Ramos (cell line): ENCODE measurements at regions not wholly inside any gene's neighbourhood (a gene's known extent, or its start where the extent isn't known, plus 50 kb on each side); places are given as distances from the start of the nearest gene placed in this dataset.

ENCODE experiments used
- in situ Hi-C: fragments of 300-500 bp; cut with MboI; formaldehyde crosslinking; loops from one replicate; pipeline ENCODE4 v1.14.3; 2022; ENCODE audit warnings: low sequenced_read_pairs; ENCODE audit not compliant: unreplicated experiment

DNA sequence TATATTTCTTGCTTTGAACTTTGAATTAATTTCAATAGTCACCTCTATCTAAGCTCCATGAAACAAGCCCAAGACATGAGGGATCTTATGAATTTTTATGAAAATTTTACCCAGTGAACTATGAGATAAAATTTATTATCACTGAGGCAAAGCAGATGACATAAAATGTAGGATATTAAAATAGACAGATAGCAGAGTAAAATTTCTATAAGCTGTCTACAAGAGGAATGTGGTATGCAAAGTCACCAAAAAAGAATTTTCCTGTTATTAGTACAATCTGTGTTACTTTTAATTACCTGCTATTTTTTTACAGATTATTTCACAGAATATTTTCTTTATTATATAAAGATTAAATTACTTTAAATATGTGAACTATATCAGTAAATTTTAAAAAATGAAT is 2312.6 kb downstream of the PCDH9 start:
- in situ Hi-C loops: no loop called here

DNA sequence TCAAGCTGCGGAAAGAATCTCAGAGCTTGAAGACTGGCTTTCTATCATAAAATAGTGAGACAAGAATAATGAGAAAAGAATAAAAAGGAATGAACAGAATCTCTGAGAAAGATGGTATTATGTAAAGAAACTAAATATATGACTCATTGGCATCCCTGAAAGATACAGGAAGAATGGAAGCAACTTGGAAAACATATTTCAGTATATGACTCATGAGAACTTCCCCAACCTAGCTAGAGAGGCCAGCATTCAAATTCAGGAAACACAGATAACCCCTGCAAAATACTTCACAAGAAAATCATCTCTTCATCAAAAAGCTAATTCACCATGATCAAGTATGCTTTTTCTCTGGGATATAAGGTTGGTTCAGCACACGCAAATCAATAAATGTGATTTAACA is 2318.0 kb downstream of the PCDH9 start:
- in situ Hi-C loops: no loop called here

DNA sequence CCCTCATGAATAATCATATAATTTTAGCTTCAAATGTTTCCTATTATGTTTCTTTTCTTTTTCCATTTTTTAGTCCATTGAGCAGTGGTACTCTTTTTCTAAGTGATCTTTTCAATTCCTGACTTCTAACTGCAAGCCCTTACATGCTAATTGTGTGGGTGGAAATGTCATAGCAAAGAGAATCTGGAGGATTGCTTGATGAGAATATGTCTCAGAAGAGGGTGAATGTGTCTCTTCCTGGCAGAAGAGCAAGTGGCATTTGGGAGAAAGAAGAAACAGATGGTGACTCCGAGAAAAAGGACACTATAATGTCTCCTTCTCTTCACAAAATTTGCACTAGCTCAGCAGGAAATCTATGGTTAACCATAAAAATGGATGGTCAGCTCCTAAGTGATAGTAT is 2320.0 kb downstream of the PCDH9 start:
- in situ Hi-C loops: no loop called here

DNA sequence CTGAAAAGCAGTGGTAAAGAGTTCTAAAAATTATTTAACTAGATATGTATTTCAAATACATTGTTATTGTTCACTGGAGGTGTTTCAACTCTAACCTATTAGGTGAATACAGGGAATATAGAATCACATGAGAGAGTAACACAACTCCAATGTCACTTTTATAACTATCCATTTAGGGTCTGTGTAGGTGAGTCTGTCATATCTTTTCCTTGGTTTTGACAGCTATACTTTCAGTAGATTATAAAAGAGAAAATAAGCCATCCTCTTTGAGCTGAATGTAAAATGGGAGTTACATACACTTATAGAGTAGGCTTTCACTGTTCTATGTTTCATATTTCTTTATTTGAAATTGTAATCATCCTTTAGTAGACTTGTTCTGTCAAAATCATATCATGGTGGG is 2321.0 kb downstream of the PCDH9 start:
- in situ Hi-C loops: no loop called here

DNA sequence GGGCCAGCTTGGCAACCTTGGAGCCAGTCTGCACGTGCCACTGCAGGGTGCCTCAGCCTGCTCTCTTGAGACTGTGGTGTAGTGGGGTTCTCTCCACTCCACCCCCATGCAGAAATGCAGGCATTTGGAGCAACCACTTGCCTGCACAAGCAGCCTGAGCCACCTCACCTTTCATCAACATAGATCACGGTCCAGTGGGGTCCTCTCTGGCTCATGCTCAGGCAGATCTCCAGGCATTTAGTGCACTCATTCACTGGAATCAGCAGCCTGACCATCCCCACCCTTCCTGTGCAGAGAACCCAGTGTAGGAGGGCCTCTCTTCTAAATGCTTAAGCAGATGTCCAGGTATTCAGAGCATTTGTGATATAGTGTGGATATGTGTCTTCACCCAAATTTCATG is 2330.1 kb downstream of the PCDH9 start:
- in situ Hi-C loops: no loop called here

DNA sequence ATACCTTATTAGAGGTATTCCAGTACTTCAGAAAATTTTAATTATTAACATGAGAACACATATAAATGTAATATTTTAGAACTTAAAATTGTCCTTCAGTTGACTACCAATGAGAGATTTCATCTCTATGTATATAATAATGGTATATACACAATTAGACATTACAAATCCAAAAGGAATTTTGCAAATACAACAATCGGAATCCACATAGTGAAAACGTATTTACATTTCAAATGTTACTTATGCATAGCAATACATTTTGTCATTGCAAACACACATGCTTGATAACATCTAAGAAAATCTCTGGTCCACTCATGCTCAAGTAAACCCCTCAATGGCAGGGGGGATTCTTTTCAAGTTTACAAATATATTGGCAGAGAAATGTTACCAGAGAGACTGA is 2345.2 kb downstream of the PCDH9 start:
- in situ Hi-C loops: no loop called here

DNA sequence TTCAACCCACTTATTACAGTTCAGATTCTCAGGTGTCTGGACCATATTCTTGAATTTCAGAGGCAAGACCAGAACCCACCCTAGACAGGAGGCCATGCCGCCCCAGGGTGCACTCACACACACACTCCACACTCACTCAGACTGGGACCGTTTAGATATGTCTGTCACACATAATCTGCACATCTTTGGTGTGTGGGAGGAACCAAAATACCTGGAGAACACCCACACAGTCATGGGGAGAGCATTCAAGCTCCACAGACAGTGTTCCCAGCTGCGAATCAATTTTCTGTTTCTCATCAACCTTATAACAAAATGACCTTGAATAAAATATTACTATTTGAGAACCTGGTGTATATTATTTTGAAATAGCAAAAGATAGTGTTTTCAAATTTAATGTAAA is 2353.0 kb downstream of the PCDH9 start:
- in situ Hi-C loops: no loop called here

DNA sequence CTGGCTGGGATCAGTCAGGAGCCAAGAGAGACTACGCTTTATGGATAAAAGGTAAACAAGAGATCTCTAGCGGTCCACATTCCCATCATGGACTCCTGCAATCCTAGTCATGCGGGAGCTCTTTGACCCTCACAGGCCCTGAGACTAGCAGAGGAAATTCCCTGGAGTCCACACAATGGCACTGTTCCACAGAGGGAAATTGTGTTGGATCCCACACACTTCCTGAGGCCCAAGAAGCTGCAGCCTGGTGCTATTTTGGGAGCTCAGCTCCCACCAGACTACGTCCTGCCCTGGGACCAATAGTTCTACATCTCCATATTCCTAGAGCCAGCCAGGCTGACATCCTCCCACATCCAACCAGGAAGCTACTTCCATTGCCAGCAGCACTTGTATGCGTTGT is 2358.4 kb downstream of the PCDH9 start:
- in situ Hi-C loops: no loop called here

DNA sequence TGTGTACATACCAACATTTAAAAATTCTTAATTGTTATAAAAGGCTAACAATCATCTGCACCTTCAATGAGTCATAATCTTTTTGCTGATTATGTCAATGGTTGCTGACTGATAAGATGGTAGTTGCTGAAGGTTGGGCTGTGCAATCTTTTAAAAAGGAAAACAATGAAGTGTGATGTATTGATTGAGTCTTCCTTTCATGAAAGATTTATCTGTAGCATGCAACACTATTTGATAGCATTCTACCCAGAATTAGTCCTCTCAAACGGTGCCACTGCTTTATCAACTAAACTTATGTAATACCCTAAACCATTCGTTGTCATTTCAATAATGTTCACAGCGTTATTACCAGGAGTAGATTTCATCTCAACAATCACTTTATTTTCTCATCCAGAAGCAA is 2360.6 kb downstream of the PCDH9 start:
- in situ Hi-C loops: no loop called here

DNA sequence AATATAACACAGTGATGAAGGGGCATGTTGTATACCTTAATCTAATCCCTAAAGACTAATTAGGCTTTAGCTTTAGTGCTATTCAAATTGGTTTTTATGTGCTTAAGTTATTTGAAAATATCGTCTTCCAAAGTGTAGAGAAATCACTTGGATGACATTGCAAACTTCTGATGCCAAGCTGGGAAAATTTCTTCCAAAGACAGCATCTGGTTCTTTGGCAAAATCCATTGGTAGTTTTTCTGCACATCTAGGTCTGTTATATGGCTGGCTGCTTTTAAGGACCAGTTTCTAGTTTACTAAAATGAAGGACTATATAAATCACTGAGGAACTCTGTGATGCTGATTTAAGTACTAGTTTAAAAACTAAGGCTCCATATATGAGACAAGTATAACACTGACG is 2362.3 kb downstream of the PCDH9 start:
- in situ Hi-C loops: no loop called here

DNA sequence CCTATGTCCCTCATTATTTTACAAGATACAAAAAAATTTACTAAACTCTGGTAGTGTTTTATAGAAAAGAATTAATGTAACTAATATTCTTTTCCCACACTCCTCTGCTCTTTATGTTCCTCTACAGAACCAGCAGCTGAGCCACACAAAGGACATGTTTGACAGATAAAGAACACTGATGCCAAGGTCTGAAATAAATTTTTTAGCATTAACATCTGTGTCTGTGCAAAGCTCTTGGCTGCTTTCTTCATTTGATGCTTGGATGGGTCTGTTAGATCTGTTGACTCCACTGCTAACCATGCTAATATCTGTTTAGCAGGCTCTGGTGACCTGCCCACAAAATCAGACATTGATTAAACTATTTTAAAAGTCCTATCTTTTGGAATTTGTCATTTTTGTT is 2363.8 kb downstream of the PCDH9 start:
- in situ Hi-C loops: no loop called here

DNA sequence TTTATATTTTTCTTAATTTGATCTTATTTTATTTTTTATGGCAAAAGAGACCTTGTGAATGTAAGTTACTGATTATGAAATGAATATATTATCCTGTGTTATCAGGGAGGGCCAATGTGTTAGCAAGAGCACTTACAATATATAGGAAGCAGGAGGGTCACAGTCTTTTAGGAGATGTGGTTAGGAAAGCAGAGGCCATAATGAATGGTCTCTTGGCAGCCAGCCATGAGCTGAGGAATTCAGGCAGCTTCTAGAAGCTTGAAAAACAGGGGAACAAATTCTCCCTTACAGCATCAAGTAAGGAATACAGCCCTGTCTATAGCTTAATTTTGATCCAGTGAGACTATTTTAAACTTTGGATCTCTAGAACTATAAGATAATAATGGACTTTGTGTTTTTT is 2374.6 kb downstream of the PCDH9 start:
- in situ Hi-C loops: no loop called here

DNA sequence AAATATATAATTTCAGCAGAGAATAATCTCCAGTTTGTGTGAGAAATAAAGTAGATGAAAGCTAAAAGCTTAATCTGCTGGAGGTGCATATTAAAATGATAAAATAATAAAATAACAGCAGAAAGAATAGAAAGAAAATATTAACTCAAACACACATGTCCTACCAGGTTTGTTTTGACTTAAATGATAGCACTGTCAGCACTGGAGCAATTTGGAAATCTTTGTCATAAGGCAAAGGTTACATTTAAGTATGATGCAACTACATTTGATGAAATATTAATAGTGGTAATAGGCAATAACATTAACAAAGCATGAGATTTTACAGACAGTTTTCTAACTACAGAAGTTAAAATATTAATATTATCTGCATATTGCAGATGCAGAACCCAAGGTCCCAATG is 2380.1 kb downstream of the PCDH9 start:
- in situ Hi-C loops: no loop called here

DNA sequence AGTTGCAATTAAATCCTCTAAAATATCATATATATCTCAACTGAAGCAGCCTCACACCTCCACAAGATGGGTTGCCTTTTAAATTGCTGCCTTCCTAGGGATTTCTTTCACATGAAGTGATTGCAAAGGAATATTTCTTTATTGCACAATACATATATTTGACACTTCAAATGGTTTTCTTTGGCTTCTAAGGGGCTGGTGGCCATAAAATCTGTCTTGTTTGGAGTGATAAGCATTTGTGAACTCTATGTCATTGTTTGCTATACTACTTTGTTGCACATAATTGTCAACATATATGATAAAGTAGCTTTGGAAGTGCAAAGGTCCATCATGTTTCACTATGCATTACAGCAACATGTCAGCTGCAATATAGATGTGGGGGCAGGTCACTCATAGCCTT is 2380.9 kb downstream of the PCDH9 start:
- in situ Hi-C loops: no loop called here

DNA sequence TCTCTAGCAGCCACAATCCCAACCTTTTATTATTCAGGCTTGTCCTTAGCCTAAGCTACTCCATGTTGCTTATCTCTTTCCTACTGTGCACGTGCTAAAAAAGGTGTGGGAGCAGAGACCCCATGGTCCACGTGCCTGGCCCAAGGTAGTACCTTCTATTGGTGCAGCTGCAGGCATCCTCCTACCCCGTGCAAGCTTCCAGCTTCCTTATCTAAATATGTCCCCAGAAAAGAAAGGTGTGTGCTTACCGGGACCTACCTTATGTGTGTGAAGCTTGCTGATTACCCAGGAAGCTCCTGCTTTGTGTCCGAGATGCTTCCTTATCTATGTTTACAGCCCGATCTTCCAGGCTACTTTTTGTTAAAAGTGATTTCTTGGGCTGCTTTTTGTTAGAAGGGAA is 2382.4 kb downstream of the PCDH9 start:
- in situ Hi-C loops: no loop called here

DNA sequence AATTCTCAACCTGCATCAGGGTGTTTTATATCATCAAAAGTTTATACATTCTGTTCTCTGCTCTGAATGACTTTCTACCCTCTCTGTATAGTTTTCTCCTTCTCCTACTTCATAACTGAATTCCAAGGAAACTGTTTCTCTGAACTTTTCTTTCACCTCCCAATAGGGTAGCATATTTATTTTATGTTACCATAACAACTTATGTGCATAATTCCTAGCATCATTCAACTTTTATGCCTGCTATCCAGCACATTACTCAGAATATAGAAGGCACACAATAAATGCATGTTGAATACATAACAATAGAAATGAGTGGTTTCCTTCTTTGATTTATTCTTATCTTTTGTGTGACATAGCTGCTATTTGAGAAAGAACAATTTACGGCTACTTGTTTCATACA is 2385.0 kb downstream of the PCDH9 start:
- in situ Hi-C loops: no loop called here

DNA sequence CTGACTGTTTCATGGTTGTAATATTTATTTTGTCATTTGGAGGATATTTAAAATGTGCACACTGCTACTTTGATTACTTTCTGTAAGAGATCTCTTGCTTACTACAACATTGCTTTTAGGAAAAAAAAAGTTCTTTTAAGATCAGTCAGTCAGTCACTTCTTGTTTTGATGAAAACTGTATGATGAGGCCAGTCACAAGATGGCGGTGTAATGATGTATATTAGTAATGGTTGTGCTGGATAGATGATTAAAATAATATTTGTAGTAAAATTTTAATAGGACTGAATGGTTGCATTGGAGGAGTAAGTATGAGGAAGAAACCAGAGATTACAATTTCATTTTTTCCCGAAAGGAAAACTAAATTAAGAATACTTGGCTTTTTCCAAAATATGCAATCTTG is 2411.1 kb downstream of the PCDH9 start:
- in situ Hi-C loops: no loop called here

DNA sequence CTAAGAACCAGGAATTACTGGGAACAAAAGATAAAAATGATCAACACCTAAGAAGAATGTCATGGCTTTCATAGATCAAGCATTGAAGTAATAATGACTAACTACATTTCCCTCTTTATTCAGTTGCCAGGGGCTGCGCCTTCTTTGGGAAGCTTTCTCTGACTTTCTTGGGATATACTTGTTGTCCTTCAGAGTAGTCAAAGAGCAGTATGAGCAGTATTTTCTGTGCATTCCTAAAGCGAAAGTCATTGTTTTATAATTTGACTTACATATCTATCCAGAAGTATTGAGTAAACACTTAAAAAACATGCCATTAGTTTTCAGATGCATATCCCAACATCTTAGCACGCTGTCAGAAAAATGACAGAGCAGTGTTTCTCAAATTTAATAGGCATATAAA is 2412.4 kb downstream of the PCDH9 start:
- in situ Hi-C loops: no loop called here

DNA sequence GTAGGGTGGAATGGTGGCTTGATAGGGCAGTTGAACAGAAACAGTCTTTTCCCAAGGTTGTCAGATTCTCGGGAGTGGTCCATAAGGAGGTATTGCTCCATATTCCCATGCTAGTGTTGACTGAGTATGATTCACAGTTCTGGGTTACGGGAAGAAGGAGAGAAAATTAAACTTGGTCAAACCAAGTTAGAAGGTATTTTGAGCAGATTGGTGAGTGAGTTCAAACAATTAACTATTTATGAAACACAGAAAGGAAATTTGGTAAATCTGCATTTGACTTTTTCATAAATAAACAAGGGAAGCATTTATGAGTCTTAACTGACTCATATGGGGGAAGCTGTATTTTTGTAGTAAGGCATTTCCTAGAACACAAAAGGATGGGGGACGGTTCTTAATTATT is 2419.4 kb downstream of the PCDH9 start:
- in situ Hi-C loops: no loop called here

DNA sequence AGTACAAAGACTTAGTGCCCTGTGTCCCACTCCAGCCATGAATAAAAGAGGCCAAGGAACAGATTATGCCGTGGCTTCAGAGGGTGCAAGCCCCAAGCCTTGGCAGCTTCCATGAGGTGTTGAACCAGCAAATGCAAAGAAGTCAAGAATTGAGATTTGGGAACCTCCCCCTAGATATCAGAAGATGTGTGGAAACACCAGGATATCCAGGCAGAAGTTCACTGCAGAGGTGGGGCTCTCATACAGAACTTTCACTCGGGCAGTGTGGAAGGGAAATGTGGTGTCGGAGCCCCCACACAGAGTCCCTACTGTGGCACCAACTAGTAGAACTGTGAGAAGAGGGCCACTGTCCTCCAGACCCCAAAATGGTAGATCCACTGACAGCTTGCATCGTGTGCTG is 2421.4 kb downstream of the PCDH9 start:
- in situ Hi-C loops: no loop called here

DNA sequence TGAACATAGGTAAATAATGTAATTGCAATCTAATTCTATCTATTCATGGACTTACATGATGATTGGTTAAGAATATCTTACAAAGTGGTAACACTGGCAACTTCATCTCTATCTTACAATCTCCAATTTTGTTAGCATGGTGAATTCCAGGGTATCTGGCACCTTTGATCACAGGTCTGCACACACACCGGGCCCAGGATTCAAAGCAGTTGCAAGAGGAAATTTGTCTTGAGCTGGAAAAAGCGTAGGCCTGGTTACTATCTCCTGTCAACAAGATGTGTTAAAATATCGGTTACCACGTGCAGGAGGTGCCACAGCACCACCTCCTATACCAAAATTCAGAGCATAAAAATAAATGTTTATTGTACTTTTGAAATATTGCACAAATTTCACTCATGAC is 2428.4 kb downstream of the PCDH9 start:
- in situ Hi-C loops: no loop called here

DNA sequence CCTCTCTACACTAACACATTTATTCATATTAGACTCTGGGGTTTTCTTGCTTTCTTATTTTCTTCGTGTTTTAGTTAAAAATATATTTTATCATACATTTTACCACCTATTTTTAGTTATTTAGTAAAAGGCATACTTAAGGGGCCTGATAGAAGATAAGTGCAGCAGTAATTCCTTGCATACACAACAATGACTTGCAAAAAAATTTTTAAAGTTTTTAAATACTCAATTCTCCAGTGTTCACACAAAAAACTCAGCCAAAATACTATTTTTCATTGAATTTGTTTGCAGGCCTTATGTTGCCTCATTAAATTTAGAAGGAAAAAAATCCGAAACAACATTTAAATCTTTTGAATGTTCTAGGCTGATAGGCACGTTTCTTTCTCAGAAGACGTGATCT is 2431.7 kb downstream of the PCDH9 start:
- in situ Hi-C loops: no loop called here

DNA sequence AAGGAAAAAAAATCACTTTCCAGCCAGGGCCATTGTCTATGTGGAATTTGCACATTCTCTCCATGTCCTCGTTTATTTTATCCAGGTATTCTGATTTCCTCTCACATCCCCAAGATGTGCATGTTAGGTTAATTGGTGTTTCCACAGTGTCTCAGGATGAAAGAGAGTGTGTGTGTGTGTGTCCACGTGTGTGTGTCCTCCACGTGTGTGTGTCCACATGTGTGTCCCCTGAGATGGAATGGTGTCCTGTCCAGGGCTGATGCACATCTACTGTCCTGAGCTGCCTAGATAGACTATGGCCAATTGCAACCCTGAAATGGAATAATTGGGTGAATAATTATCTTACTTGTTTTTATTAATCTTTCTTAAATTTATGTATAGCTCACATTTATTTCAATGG is 2436.5 kb downstream of the PCDH9 start:
- in situ Hi-C loops: no loop called here
